Liver (tissue), 3 donors: ENCODE measurements at regions not wholly inside any gene's neighbourhood (a gene's known extent, or its start where the extent isn't known, plus 50 kb on each side); places are given as distances from the start of the nearest gene placed in this dataset.

ENCODE experiments used
- EGR1 ChIP-seq, 2 donors: IDR thresholded peaks; 2 replicates each; pipeline ENCODE4 v1.6.1; 2016 to 2018; ENCODE audit warnings: antibody characterized with exemption in 2 of 2, low read depth in 2 of 2
- FOXA2 ChIP-seq: IDR thresholded peaks from 2 replicates; pipeline ENCODE4 v1.6.1; 2016; ENCODE audit warnings: antibody characterized with exemption
- GABPA ChIP-seq, 2 donors: IDR thresholded peaks in 1 of 2; conservative IDR thresholded peaks in 1 of 2; 2 replicates each; pipeline ENCODE4 v1.6.1; 2016; ENCODE audit warnings: antibody characterized with exemption in 2 of 2, mild to moderate bottlenecking in 1 of 2, moderate library complexity in 1 of 2
- JUND ChIP-seq, 2 donors: IDR thresholded peaks; 2 replicates each; pipeline ENCODE4 v1.6.1; 2016; ENCODE audit warnings: antibody characterized with exemption in 2 of 2
- RAD21 ChIP-seq, 2 donors: IDR thresholded peaks; 2 replicates each; pipeline ENCODE4 v1.6.1; 2016; ENCODE audit warnings: antibody characterized with exemption in 2 of 2, mild to moderate bottlenecking in 2 of 2
- RXRA ChIP-seq, 2 donors: IDR thresholded peaks; 2 replicates each; pipeline ENCODE4 v1.6.1; 2017 to 2018; ENCODE audit warnings: antibody characterized with exemption in 2 of 2, mild to moderate bottlenecking in 1 of 2
- SP1 ChIP-seq: IDR thresholded peaks from 2 replicates; pipeline ENCODE4 v1.6.1; 2018; ENCODE audit warnings: antibody characterized with exemption, mild to moderate bottlenecking
- TAF1 ChIP-seq: conservative IDR thresholded peaks from 2 replicates; pipeline ENCODE4 v1.6.1; 2016; ENCODE audit warnings: antibody characterized with exemption, mild to moderate bottlenecking
- YY1 ChIP-seq: IDR thresholded peaks from 2 replicates; pipeline ENCODE4 v1.6.1; 2016; ENCODE audit warnings: antibody characterized with exemption, mild to moderate bottlenecking
- TF ChIP-seq, protein P1 (sequence below): fragments of 150-350 bp; IDR thresholded peaks from 2 replicates; pipeline ENCODE4 v1.5.1; 2017; ENCODE audit warnings: improper control_type of control experiment, low read depth, low read length; ENCODE audit not compliant: missing input control
- TF ChIP-seq, protein P2 (sequence below): IDR thresholded peaks from 2 replicates; pipeline ENCODE4 v1.6.1; 2016; ENCODE audit warnings: antibody characterized with exemption
- TF ChIP-seq, protein P3 (sequence below): IDR thresholded peaks from 2 replicates; pipeline ENCODE4 v1.6.1; 2016; ENCODE audit warnings: antibody characterized with exemption
- TF ChIP-seq, protein P4 (sequence below): IDR thresholded peaks from 2 replicates; pipeline ENCODE4 v1.6.1; 2016; ENCODE audit warnings: antibody characterized with exemption, mild to moderate bottlenecking
- TF ChIP-seq, protein P5 (sequence below): IDR thresholded peaks from 2 replicates; pipeline ENCODE4 v1.6.1; 2016; ENCODE audit warnings: antibody characterized with exemption
- donor health status: healthy.
- donor health status: healthy.

DNA sequence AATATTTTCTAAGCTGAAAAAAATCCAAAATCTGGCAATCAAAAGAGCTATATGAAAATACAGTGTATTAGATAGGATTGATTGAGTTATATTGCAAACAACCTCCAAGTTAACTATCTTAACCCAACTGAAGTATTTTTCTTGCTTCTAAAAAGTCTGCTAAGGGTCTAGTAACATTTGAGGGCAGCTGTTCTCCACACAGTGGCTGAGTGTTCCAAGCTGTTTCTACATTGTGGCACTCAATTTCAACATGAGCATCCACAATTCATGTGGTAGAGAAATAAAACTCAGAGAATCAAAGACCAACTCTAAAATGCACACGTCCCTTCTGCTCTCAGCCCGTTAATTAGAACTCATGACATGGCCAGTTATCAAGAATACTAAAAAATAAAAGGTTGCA is 340.0 kb downstream of the C12orf50 start:
- TF ChIP-seq, protein P1, sequence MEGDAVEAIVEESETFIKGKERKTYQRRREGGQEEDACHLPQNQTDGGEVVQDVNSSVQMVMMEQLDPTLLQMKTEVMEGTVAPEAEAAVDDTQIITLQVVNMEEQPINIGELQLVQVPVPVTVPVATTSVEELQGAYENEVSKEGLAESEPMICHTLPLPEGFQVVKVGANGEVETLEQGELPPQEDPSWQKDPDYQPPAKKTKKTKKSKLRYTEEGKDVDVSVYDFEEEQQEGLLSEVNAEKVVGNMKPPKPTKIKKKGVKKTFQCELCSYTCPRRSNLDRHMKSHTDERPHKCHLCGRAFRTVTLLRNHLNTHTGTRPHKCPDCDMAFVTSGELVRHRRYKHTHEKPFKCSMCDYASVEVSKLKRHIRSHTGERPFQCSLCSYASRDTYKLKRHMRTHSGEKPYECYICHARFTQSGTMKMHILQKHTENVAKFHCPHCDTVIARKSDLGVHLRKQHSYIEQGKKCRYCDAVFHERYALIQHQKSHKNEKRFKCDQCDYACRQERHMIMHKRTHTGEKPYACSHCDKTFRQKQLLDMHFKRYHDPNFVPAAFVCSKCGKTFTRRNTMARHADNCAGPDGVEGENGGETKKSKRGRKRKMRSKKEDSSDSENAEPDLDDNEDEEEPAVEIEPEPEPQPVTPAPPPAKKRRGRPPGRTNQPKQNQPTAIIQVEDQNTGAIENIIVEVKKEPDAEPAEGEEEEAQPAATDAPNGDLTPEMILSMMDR: no peak
- TF ChIP-seq FOXA2: no peak
- TF ChIP-seq RAD21 (IDR thresholded peaks at IDR 0.05): no peak
- TF ChIP-seq, protein P2, sequence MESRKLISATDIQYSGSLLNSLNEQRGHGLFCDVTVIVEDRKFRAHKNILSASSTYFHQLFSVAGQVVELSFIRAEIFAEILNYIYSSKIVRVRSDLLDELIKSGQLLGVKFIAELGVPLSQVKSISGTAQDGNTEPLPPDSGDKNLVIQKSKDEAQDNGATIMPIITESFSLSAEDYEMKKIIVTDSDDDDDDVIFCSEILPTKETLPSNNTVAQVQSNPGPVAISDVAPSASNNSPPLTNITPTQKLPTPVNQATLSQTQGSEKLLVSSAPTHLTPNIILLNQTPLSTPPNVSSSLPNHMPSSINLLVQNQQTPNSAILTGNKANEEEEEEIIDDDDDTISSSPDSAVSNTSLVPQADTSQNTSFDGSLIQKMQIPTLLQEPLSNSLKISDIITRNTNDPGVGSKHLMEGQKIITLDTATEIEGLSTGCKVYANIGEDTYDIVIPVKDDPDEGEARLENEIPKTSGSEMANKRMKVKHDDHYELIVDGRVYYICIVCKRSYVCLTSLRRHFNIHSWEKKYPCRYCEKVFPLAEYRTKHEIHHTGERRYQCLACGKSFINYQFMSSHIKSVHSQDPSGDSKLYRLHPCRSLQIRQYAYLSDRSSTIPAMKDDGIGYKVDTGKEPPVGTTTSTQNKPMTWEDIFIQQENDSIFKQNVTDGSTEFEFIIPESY: no peak
- TF ChIP-seq, protein P3, sequence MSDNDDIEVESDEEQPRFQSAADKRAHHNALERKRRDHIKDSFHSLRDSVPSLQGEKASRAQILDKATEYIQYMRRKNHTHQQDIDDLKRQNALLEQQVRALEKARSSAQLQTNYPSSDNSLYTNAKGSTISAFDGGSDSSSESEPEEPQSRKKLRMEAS: no peak
- TF ChIP-seq, protein P4, sequence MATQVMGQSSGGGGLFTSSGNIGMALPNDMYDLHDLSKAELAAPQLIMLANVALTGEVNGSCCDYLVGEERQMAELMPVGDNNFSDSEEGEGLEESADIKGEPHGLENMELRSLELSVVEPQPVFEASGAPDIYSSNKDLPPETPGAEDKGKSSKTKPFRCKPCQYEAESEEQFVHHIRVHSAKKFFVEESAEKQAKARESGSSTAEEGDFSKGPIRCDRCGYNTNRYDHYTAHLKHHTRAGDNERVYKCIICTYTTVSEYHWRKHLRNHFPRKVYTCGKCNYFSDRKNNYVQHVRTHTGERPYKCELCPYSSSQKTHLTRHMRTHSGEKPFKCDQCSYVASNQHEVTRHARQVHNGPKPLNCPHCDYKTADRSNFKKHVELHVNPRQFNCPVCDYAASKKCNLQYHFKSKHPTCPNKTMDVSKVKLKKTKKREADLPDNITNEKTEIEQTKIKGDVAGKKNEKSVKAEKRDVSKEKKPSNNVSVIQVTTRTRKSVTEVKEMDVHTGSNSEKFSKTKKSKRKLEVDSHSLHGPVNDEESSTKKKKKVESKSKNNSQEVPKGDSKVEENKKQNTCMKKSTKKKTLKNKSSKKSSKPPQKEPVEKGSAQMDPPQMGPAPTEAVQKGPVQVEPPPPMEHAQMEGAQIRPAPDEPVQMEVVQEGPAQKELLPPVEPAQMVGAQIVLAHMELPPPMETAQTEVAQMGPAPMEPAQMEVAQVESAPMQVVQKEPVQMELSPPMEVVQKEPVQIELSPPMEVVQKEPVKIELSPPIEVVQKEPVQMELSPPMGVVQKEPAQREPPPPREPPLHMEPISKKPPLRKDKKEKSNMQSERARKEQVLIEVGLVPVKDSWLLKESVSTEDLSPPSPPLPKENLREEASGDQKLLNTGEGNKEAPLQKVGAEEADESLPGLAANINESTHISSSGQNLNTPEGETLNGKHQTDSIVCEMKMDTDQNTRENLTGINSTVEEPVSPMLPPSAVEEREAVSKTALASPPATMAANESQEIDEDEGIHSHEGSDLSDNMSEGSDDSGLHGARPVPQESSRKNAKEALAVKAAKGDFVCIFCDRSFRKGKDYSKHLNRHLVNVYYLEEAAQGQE: no peak
- TF ChIP-seq EGR1 (IDR thresholded peaks at IDR 0.05; ENCODE audit: low read depth in 2 of 2): no peak
- TF ChIP-seq YY1: no peak
- no peak for TF ChIP-seq GABPA (IDR thresholded peaks at IDR 0.05 in 1 of 2, conservative IDR thresholded peaks at IDR 0.05 in 1 of 2)
- TF ChIP-seq, protein P5, sequence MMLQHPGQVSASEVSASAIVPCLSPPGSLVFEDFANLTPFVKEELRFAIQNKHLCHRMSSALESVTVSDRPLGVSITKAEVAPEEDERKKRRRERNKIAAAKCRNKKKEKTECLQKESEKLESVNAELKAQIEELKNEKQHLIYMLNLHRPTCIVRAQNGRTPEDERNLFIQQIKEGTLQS: no peak
- TF ChIP-seq RXRA (IDR thresholded peaks at IDR 0.05): no peak
- TF ChIP-seq SP1: no peak
- TF ChIP-seq TAF1: no peak
- no peak for TF ChIP-seq JUND (IDR thresholded peaks at IDR 0.05)
